SK-N-SH treated with all-trans-retinoic acid at 6 μM for 48 hours (cell line): ENCODE measurements at regions not wholly inside any gene's neighbourhood (a gene's known extent, or its start where the extent isn't known, plus 50 kb on each side); places are given as distances from the start of the nearest gene placed in this dataset.
"Not testable (repeated sequence)": the region's sequence is repeated elsewhere in the genome, so short reads cannot be mapped to it uniquely, and the experiment has no call there.

Experiments
- ATAC-seq: fragments of 200-7000 bp; cut with Tn5 transposase; 3 replicates; pipeline ENCODE4 v1.9.1; 2020; ENCODE audit warnings: mild to moderate bottlenecking, moderate library complexity
- ARNTL ChIP-seq: fragments of 450-650 bp; formaldehyde crosslinking; IDR thresholded peaks from 2 replicates; pipeline ENCODE4 v1.5.0; 2020; ENCODE audit warnings: low read depth, mild to moderate bottlenecking, moderate library complexity, borderline replicate concordance
- BACH2 ChIP-seq: fragments of 250-450 bp; sonication (Bioruptor Pico); IDR thresholded peaks from 2 replicates; pipeline ENCODE4 v1.9.0; 2021; ENCODE audit warnings: mild to moderate bottlenecking, borderline replicate concordance
- CSDC2 ChIP-seq: fragments of 250-450 bp; sonication (Bioruptor Pico); IDR thresholded peaks from 2 replicates; pipeline ENCODE4 v1.5.0; 2020; ENCODE audit warnings: mild to moderate bottlenecking, moderate library complexity
- GLIS3 ChIP-seq: fragments of 250-450 bp; sonication (Bioruptor Pico); IDR thresholded peaks from 2 replicates; pipeline ENCODE4 v1.5.0; 2020; ENCODE audit warnings: mild to moderate bottlenecking, moderate library complexity
- ISL1 ChIP-seq: fragments of 250-450 bp; sonication (Bioruptor Pico); IDR thresholded peaks from 2 replicates; pipeline ENCODE4 v2.1.2; 2022; ENCODE audit warnings: mild to moderate bottlenecking, moderate library complexity
- OSR1 ChIP-seq: fragments of 250-450 bp; sonication (Bioruptor Pico); IDR thresholded peaks from 2 replicates; pipeline ENCODE4 v1.8.0; 2022; ENCODE audit warnings: moderate library complexity, mild to moderate bottlenecking, inconsistent platforms
- PPARA ChIP-seq: fragments of 250-450 bp; sonication (Bioruptor Pico); IDR thresholded peaks from 2 replicates; pipeline ENCODE4 v1.5.0; 2020; ENCODE audit warnings: mild to moderate bottlenecking, borderline replicate concordance
- RARB ChIP-seq: fragments of 250-450 bp; sonication (Bioruptor Pico); IDR thresholded peaks from 2 replicates; pipeline ENCODE4 v1.8.0; 2021; ENCODE audit warnings: mild to moderate bottlenecking, moderate library complexity
- TCF4 ChIP-seq: fragments of 250-450 bp; sonication (Bioruptor Pico); IDR thresholded peaks from 2 replicates; pipeline ENCODE4 v1.8.0; 2021; ENCODE audit warnings: mild to moderate bottlenecking, moderate library complexity, borderline replicate concordance
- TOX ChIP-seq: fragments of 250-450 bp; sonication (Bioruptor Pico); IDR thresholded peaks from 2 replicates; pipeline ENCODE4 v1.8.0; 2021; ENCODE audit warnings: mild to moderate bottlenecking, moderate library complexity, borderline replicate concordance
- ZFP3 ChIP-seq: fragments of 250-450 bp; sonication (Bioruptor Pico); IDR thresholded peaks from 2 replicates; pipeline ENCODE4 v1.5.0; 2020; ENCODE audit warnings: mild to moderate bottlenecking, moderate library complexity
- ZFP30 ChIP-seq: fragments of 450-650 bp; formaldehyde crosslinking; IDR thresholded peaks from 2 replicates; pipeline ENCODE4 v1.5.0; 2022; ENCODE audit warnings: mild to moderate bottlenecking, moderate library complexity
- ZNF565 ChIP-seq: fragments of 450-650 bp; formaldehyde crosslinking; conservative IDR thresholded peaks from 2 replicates; pipeline ENCODE4 v1.5.0; 2020; ENCODE audit warnings: low read depth, mild to moderate bottlenecking, moderate library complexity
- ZNF70 ChIP-seq: fragments of 450-650 bp; formaldehyde crosslinking; IDR thresholded peaks from 2 replicates; pipeline ENCODE4 v1.5.0; 2020; ENCODE audit warnings: mild to moderate bottlenecking, moderate library complexity
- ZNF8 ChIP-seq: fragments of 450-650 bp; formaldehyde crosslinking; IDR thresholded peaks from 2 replicates; pipeline ENCODE4 v1.5.0; 2020; ENCODE audit warnings: mild to moderate bottlenecking, moderate library complexity
- TF ChIP-seq, protein P1 (sequence below): fragments of 250-450 bp; sonication (Bioruptor Pico); IDR thresholded peaks from 2 replicates; pipeline ENCODE4 v1.8.0; 2020; ENCODE audit warnings: mild to moderate bottlenecking, moderate library complexity, borderline replicate concordance
- TF ChIP-seq, protein P2 (sequence below): fragments of 250-450 bp; sonication (Bioruptor Pico); IDR thresholded peaks from 2 replicates; pipeline ENCODE4 v1.5.1; 2021; ENCODE audit warnings: mild to moderate bottlenecking, moderate library complexity
- TF ChIP-seq, protein P3 (sequence below): fragments of 250-450 bp; sonication (Bioruptor Pico); IDR thresholded peaks from 2 replicates; pipeline ENCODE4 v1.5.1; 2020; ENCODE audit warnings: low read depth, mild to moderate bottlenecking, moderate library complexity
- TF ChIP-seq, protein P4 (sequence below): fragments of 250-450 bp; sonication (Bioruptor Pico); IDR thresholded peaks from 2 replicates; pipeline ENCODE4 v1.5.0; 2020; ENCODE audit warnings: mild to moderate bottlenecking, moderate library complexity
- TF ChIP-seq, protein P5 (sequence below): fragments of 250-450 bp; sonication (Bioruptor Pico); IDR thresholded peaks from 2 replicates; pipeline ENCODE4 v1.8.0; 2021; ENCODE audit warnings: low read depth, mild to moderate bottlenecking, moderate library complexity, borderline replicate concordance

DNA sequence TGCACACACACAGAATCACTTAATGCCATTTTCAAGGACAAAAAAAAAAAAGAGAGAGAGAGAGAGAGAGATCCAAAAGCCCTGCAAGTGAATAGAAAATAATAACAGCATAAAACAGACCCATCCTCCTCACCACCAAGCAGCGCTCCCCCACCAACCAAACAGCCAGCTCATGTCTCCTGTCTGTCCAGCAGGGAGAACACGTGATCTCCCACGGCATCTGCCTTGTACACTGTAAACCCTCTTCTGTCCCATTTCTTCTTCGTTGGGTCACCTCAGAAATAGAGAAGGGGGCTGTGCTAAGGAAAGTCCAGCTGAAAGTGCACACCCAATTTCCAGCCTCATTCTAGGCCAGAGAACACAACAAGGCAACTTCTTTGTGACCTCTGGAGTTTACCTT is 222.5 kb downstream of the EXOC5 start (continued):
- TF ChIP-seq ZFP30, result no peak
- TF ChIP-seq PPARA (CRISPR knock-in tag), result no peak
- TF ChIP-seq, protein P1, sequence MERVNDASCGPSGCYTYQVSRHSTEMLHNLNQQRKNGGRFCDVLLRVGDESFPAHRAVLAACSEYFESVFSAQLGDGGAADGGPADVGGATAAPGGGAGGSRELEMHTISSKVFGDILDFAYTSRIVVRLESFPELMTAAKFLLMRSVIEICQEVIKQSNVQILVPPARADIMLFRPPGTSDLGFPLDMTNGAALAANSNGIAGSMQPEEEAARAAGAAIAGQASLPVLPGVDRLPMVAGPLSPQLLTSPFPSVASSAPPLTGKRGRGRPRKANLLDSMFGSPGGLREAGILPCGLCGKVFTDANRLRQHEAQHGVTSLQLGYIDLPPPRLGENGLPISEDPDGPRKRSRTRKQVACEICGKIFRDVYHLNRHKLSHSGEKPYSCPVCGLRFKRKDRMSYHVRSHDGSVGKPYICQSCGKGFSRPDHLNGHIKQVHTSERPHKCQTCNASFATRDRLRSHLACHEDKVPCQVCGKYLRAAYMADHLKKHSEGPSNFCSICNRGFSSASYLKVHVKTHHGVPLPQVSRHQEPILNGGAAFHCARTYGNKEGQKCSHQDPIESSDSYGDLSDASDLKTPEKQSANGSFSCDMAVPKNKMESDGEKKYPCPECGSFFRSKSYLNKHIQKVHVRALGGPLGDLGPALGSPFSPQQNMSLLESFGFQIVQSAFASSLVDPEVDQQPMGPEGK (CRISPR knock-in tag), result no peak
- TF ChIP-seq ZNF8, result no peak
- TF ChIP-seq RARB (CRISPR knock-in tag), result no peak

DNA sequence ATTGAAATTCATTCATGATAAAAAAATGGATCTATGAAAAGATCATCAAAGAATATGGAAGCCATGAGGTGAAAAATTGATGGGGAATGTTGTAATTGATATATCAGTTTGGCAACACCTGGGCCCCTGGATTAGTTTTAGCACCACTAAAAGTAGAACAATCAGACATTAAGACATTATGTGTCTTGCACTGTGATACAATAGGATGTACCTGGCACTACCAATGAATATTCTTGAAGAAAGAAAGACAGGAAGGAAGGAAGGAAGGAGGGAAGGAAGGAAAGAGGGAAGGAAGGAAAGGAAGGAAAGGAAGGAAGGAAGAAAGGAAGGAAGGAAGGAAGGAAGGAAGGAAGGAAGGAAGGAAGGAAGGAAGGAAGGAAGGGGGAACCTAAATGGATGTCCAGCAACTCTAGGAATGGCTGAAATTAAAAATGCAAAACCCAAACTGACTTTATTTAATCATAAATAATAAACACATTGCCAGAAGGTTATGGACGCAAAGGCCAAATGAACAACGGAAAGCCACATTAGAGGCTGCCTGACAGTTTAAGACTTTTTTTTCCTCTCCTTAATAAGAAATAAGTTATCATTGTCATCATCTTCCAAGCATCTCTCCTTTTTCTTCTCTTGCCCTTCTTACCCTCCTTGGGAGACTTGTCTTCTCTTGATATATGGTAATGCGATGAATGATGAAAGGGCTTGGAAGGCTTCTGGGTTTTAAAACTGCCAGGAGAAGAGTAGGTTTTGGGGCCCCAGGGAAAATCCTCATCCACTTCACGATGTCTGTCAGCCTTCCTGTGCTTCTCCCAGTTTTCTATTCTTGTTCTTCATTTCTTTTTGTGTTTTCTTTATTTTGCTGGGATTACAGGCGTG is 224.4 kb downstream of the EXOC5 start:
- not testable (repeated sequence) for ATAC-seq

DNA sequence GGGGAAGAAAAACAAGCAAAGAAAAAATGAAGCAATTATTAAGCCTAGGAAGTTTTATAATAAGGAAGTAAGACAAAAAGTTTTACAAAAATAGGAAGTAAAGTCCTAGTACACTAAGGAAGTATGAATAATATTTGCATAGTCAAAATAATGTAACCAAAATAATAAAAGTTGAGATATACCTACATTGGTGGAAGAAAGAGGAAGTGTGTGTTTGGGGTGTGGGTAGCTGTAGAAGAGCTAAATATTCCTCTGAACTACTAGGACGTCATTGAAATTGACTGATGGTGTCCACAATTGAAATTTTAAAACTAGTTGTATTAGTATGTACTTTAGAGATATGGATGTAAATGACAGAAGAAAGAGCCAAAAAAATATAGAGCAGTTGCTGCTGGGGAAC is 228.4 kb upstream of the OTX2 start:
- ATAC-seq, result no peak

DNA sequence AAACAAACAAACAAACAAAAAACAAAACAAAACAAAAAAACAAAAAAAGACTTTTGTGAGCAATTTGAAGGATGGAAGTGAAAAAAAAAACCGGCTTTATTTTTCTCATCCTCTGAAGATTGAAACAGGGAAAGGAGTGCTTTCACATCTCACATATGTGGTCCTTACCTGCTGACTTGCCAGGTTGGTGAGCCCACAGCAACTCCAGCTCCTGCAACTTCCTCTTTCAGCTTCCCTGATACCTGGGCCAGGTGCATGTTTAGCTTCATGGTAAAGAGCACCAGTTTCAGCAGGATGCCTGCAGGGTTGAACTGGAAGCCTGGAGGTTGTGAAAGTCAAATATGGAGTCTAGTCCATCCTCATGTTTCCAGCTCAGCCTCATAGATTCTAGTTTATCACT is 221.2 kb upstream of the OTX2 start:
- ATAC-seq, result no peak
- no peak for TF ChIP-seq GLIS3 (CRISPR knock-in tag)
- no peak for TF ChIP-seq ZFP3 (CRISPR knock-in tag)
- TF ChIP-seq, protein P2, sequence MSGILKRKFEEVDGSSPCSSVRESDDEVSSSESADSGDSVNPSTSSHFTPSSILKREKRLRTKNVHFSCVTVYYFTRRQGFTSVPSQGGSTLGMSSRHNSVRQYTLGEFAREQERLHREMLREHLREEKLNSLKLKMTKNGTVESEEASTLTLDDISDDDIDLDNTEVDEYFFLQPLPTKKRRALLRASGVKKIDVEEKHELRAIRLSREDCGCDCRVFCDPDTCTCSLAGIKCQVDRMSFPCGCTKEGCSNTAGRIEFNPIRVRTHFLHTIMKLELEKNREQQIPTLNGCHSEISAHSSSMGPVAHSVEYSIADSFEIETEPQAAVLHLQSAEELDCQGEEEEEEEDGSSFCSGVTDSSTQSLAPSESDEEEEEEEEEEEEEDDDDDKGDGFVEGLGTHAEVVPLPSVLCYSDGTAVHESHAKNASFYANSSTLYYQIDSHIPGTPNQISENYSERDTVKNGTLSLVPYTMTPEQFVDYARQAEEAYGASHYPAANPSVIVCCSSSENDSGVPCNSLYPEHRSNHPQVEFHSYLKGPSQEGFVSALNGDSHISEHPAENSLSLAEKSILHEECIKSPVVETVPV (CRISPR knock-in tag), result no peak
- no peak for TF ChIP-seq TCF4 (CRISPR knock-in tag)
- TF ChIP-seq ZNF8, result no peak
- TF ChIP-seq, protein P3, sequence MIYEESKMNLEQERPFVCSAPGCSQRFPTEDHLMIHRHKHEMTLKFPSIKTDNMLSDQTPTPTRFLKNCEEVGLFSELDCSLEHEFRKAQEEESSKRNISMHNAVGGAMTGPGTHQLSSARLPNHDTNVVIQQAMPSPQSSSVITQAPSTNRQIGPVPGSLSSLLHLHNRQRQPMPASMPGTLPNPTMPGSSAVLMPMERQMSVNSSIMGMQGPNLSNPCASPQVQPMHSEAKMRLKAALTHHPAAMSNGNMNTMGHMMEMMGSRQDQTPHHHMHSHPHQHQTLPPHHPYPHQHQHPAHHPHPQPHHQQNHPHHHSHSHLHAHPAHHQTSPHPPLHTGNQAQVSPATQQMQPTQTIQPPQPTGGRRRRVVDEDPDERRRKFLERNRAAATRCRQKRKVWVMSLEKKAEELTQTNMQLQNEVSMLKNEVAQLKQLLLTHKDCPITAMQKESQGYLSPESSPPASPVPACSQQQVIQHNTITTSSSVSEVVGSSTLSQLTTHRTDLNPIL (CRISPR knock-in tag), result no peak
- TF ChIP-seq, protein P4, sequence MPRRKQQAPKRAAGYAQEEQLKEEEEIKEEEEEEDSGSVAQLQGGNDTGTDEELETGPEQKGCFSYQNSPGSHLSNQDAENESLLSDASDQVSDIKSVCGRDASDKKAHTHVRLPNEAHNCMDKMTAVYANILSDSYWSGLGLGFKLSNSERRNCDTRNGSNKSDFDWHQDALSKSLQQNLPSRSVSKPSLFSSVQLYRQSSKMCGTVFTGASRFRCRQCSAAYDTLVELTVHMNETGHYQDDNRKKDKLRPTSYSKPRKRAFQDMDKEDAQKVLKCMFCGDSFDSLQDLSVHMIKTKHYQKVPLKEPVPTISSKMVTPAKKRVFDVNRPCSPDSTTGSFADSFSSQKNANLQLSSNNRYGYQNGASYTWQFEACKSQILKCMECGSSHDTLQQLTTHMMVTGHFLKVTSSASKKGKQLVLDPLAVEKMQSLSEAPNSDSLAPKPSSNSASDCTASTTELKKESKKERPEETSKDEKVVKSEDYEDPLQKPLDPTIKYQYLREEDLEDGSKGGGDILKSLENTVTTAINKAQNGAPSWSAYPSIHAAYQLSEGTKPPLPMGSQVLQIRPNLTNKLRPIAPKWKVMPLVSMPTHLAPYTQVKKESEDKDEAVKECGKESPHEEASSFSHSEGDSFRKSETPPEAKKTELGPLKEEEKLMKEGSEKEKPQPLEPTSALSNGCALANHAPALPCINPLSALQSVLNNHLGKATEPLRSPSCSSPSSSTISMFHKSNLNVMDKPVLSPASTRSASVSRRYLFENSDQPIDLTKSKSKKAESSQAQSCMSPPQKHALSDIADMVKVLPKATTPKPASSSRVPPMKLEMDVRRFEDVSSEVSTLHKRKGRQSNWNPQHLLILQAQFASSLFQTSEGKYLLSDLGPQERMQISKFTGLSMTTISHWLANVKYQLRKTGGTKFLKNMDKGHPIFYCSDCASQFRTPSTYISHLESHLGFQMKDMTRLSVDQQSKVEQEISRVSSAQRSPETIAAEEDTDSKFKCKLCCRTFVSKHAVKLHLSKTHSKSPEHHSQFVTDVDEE (CRISPR knock-in tag), result no peak
- TF ChIP-seq OSR1 (CRISPR knock-in tag), result no peak
- no peak for TF ChIP-seq BACH2 (CRISPR knock-in tag)

More for the DNA sequence above, 228.4 kb upstream of the OTX2 start:
- TF ChIP-seq PPARA (CRISPR knock-in tag) (no peak), ISL1 (CRISPR knock-in tag) (no peak), TOX (no peak), CSDC2 (CRISPR knock-in tag) (no peak), ZNF565 (CRISPR knock-in tag) (no peak), TCF4 (CRISPR knock-in tag) (no peak), ARNTL (CRISPR knock-in tag) (no peak), ZNF70 (CRISPR knock-in tag) (no peak), ZNF8 (no peak), OSR1 (CRISPR knock-in tag) (no peak)
- TF ChIP-seq, protein P5, sequence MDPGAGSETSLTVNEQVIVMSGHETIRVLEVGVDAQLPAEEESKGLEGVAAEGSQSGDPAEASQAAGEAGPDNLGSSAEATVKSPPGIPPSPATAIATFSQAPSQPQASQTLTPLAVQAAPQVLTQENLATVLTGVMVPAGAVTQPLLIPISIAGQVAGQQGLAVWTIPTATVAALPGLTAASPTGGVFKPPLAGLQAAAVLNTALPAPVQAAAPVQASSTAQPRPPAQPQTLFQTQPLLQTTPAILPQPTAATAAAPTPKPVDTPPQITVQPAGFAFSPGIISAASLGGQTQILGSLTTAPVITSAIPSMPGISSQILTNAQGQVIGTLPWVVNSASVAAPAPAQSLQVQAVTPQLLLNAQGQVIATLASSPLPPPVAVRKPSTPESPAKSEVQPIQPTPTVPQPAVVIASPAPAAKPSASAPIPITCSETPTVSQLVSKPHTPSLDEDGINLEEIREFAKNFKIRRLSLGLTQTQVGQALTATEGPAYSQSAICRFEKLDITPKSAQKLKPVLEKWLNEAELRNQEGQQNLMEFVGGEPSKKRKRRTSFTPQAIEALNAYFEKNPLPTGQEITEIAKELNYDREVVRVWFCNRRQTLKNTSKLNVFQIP, result no peak
- TF ChIP-seq, protein P4 (CRISPR knock-in tag), result no peak
- TF ChIP-seq, protein P1 (CRISPR knock-in tag), result no peak
